Thyroid gland (tissue), 4 donors: ENCODE measurements at regions not wholly inside any gene's neighbourhood (a gene's known extent, or its start where the extent isn't known, plus 50 kb on each side); places are given as distances from the start of the nearest gene placed in this dataset.
A peak's percentile ranks its signal among the peaks of the same experiment; 100 is the strongest.

ENCODE experiments used
- DNase-seq, 2 donors: peaks; one replicate each; pipeline ENCODE4 v3.0.0-alpha.2; 2019
- H3K27ac ChIP-seq, 3 donors: fragments of 200-600 bp; sonication (generic); 1 replicate in 2 of 3; 2 replicates in 1 of 3; pipeline ENCODE4 v1.5.1; 2016 to 2019; ENCODE audit warnings: mild to moderate bottlenecking in 1 of 3, moderate library complexity in 1 of 3
- H3K27me3 ChIP-seq: fragments of 200-600 bp; sonication (generic); one replicate; pipeline ENCODE4 v1.5.1; 2019
- H3K36me3 ChIP-seq, 2 donors: fragments of 200-600 bp; sonication (generic); one replicate each; pipeline ENCODE4 v1.5.1; 2016 to 2019
- H3K4me1 ChIP-seq, 2 donors: fragments of 200-600 bp; sonication (generic); one replicate each; pipeline ENCODE4 v1.5.1; 2017 to 2019
- H3K4me3 ChIP-seq, 3 donors: fragments of 200-600 bp; sonication (generic); replicated peaks in 1 of 3; 1 replicate in 2 of 3; 2 replicates in 1 of 3; pipeline ENCODE4 v1.5.1; 2016; ENCODE audit warnings: mild to moderate bottlenecking in 1 of 3
- H3K9me3 ChIP-seq: fragments of 200-600 bp; sonication (generic); one replicate; pipeline ENCODE4 v1.5.1; 2017
- POLR2A ChIP-seq, 2 donors: fragments of 450-650 bp; IDR thresholded peaks; one replicate each; pipeline ENCODE4 v1.6.1; 2017; ENCODE audit warnings: antibody characterized with exemption in 2 of 2, mild to moderate bottlenecking in 2 of 2, moderate library complexity in 1 of 2
- WGBS, 2 donors: methylation state at CpG; one replicate each; pipeline ENCODE4 v1.1.5; 2017; 5-methylcytosine and 5-hydroxymethylcytosine counted together
- intact Hi-C: fragments of 100-400 bp; cut with DNase I; formaldehyde crosslinking; loops from one replicate; pipeline ENCODE4 v1.15.1; 2023
- TF ChIP-seq, protein P1 (sequence below), 6 experiments: fragments of 200-600 bp in 3 of 6; fragments of 450-650 bp in 3 of 6; sonication (generic) in 3 of 6; IDR thresholded peaks; one replicate each; pipeline ENCODE4 v1.5.1; 2016 to 2019; ENCODE audit warnings: antibody characterized with exemption in 6 of 6, mild to moderate bottlenecking in 2 of 6, inconsistent platforms in 1 of 6, moderate library complexity in 1 of 6

- Histone ChIP-seq H3K27ac (no peak overlapping the region), H3K4me3 (no peak overlapping the region), H3K9me3 (no peaks in the 10 kb centered on the region), H3K4me1 (no peaks in the 10 kb centered on the region), H3K36me3 (no peaks in the 10 kb centered on the region), H3K27me3 (no peaks in the 10 kb centered on the region)
- 92 to 95% methylated on average over 1 of the region's 1 CpG for WGBS, 2 donors
- intact Hi-C loops, result no loop called here
- no peak for DNase-seq
- TF ChIP-seq, protein P1, sequence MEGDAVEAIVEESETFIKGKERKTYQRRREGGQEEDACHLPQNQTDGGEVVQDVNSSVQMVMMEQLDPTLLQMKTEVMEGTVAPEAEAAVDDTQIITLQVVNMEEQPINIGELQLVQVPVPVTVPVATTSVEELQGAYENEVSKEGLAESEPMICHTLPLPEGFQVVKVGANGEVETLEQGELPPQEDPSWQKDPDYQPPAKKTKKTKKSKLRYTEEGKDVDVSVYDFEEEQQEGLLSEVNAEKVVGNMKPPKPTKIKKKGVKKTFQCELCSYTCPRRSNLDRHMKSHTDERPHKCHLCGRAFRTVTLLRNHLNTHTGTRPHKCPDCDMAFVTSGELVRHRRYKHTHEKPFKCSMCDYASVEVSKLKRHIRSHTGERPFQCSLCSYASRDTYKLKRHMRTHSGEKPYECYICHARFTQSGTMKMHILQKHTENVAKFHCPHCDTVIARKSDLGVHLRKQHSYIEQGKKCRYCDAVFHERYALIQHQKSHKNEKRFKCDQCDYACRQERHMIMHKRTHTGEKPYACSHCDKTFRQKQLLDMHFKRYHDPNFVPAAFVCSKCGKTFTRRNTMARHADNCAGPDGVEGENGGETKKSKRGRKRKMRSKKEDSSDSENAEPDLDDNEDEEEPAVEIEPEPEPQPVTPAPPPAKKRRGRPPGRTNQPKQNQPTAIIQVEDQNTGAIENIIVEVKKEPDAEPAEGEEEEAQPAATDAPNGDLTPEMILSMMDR (IDR thresholded peaks at IDR 0.05), result no peak
- no peak for TF ChIP-seq POLR2A (IDR thresholded peaks at IDR 0.05)
These were observed 137.5 kb downstream of the UNC5CL start for GRCh38 chr6:40901322-40902055.

DNA sequence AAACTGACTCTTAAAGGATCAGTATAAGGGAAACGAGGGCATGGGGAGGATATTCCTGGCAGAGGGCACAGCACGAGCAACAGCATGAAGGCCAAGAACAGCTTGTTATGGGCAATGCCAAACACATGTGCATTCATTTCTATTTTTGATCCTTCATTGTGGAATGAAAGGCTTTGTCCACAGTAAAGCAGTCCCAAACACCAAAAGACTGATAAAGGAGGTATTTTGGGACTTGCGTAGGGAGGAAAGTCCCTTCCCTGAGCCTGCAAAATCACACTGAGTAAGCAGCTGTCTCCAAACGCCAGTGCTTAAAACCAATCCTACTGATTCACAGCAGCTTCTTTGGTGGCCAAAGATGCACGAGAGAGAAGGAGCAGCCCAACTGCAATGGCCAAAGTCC, 138.2 kb downstream of the UNC5CL start:
- H3K27ac ChIP-seq, result no peak overlapping the region
- intact Hi-C loops, result no loop called here
- no peaks in the 10 kb centered on the region for H3K9me3 ChIP-seq
- no peaks in the 10 kb centered on the region for H3K27me3 ChIP-seq
- DNase-seq, result no peak
- no peak for TF ChIP-seq POLR2A (IDR thresholded peaks at IDR 0.05)
- TF ChIP-seq, protein P1 (IDR thresholded peaks at IDR 0.05), result no peak
- no peak overlapping the region for H3K4me3 ChIP-seq
- H3K4me1 ChIP-seq, result no peaks in the 10 kb centered on the region
- 75 to 88% methylated on average over 5 of the region's 5 CpGs for WGBS, 2 donors
- H3K36me3 ChIP-seq, result no peaks in the 10 kb centered on the region

DNA sequence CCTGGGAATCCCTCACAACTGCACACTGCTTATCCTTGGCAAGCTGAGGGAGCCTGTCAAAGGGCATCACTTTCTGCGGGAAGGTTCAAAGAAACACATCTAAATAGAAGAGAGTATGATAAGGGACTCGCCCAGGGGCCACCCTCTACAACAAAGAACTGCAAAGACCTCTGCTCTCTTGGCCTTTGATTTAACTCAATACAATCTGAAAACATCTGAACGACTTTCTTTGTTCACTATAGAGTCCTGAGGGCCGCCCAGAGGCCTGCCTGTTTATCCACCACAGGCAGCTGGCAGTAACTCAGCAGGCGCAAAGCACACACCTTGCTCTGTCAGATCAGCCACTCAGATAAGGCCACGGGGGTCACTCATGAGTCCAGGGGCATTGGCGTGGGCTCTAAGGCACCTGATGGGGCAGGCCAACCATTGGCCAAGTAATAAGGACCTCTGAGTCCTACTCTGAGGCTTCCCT, 139.3 kb downstream of the UNC5CL start:
- WGBS, 2 donors, result 69 to 79% methylated on average over 6 to 7 of the region's 7 CpGs
- intact Hi-C loops, result no loop called here
- Histone ChIP-seq H3K9me3 (no peaks in the 10 kb centered on the region), H3K27me3 (no peaks in the 10 kb centered on the region), H3K27ac (no peak overlapping the region), H3K36me3 (no peaks in the 10 kb centered on the region), H3K4me3 (no peak overlapping the region), H3K4me1 (no peaks in the 10 kb centered on the region)
- no peak for TF ChIP-seq POLR2A (IDR thresholded peaks at IDR 0.05)
- TF ChIP-seq, protein P1 (IDR thresholded peaks at IDR 0.05), result no peak
- peak in 1 of 2 donors; percentile 17 for DNase-seq

DNA sequence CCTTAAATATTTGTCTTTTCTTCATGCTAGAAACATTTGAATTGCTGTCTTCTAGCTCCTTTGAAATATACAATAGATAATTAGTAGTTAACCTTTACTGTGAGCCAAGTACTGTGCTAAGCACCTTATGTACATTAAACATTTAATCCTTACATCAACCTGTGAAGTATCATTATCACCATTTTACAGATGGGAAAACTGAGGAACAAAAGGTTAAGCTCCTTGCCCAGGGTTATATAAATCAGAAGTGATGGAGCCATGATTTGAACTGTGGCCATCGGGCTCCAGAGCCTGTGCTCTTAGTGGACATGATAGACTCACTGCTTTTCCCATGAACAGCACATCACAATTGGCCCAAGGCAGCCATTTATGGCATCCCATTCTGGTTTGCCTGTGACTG, 140.9 kb downstream of the UNC5CL start:
- Histone ChIP-seq H3K36me3 (no peaks in the 10 kb centered on the region), H3K9me3 (no peaks in the 10 kb centered on the region), H3K4me3 (no peak overlapping the region), H3K27ac (no peak overlapping the region), H3K27me3 (no peaks in the 10 kb centered on the region), H3K4me1 (no peaks in the 10 kb centered on the region)
- 93 to 100% methylated on average over 1 of the region's 1 CpG for WGBS, 2 donors
- TF ChIP-seq POLR2A (IDR thresholded peaks at IDR 0.05), result no peak
- TF ChIP-seq, protein P1 (IDR thresholded peaks at IDR 0.05), result no peak
- intact Hi-C loops, result no loop called here
- DNase-seq, result no peak

GRCh38 chr6:40897390-40898003, 141.5 kb downstream of the UNC5CL start:
- H3K27ac ChIP-seq, result no peak overlapping the region
- no peaks in the 10 kb centered on the region for H3K36me3 ChIP-seq
- no peaks in the 10 kb centered on the region for H3K27me3 ChIP-seq
- no peaks in the 10 kb centered on the region for H3K9me3 ChIP-seq
- intact Hi-C loops, result no loop called here
- no peaks in the 10 kb centered on the region for H3K4me1 ChIP-seq
- H3K4me3 ChIP-seq, result no peak overlapping the region
- no peak for DNase-seq
- TF ChIP-seq POLR2A (IDR thresholded peaks at IDR 0.05), result no peak
- TF ChIP-seq, protein P1 (IDR thresholded peaks at IDR 0.05), result no peak
- WGBS, 2 donors, result 93 to 98% methylated on average over 10 of the region's 10 CpGs
